ENCODE measurements at regions not wholly inside any gene's neighbourhood (a gene's known extent, or its start where the extent isn't known, plus 50 kb on each side); places are given as distances from the start of the nearest gene placed in this dataset.
A peak's percentile ranks its signal among the peaks of the same experiment; 100 is the strongest.
"Not testable (repeated sequence)": the region's sequence is repeated elsewhere in the genome, so short reads cannot be mapped to it uniquely, and the experiment has no call there.

- no peaks in the 10 kb centered on the region for H3K36me3 Mint-ChIP-seq
- H3K9me3 Mint-ChIP-seq, result peaks cover 5% of the 10 kb centered on the region
- ATAC-seq, result no peak
Measured at GRCh38 chr5:168126606-168127005, 164.8 kb upstream of the WWC1 start.

DNA sequence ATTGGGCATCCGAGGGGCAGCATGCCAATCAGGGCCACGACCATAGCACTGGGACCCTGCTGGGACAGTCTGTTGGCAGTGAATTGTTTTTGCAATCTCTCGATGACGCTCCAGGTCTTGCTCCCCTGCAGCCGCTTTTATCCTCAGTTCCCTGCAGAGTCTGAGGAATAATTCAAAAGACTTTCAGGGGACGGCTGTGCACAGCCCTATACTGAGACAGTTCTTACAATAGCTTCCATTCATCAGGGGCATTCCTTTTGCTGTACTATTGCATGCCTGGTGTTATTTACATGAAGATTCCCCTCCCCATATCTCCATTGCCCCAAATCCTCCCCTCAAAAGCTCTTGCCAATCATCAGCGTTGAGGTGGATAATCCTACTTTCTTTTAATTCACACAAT lies 163.3 kb upstream of the WWC1 start:
- Mint-ChIP-seq H3K4me1 (no peaks in the 10 kb centered on the region), H3K27me3 (no peaks in the 10 kb centered on the region), H3K4me3 (no peak overlapping the region), H3K27ac (no peak overlapping the region), H3K9me3 (peaks cover 5% of the 10 kb centered on the region), H3K36me3 (no peaks in the 10 kb centered on the region)
- ATAC-seq, result no peak

More at GRCh38 chr5:168126606-168127005, 164.8 kb upstream of the WWC1 start:
- H3K27me3 Mint-ChIP-seq, result no peaks in the 10 kb centered on the region
- no peak overlapping the region for H3K4me3 Mint-ChIP-seq
- no peaks in the 10 kb centered on the region for H3K4me1 Mint-ChIP-seq
- no peak overlapping the region for H3K27ac Mint-ChIP-seq

DNA sequence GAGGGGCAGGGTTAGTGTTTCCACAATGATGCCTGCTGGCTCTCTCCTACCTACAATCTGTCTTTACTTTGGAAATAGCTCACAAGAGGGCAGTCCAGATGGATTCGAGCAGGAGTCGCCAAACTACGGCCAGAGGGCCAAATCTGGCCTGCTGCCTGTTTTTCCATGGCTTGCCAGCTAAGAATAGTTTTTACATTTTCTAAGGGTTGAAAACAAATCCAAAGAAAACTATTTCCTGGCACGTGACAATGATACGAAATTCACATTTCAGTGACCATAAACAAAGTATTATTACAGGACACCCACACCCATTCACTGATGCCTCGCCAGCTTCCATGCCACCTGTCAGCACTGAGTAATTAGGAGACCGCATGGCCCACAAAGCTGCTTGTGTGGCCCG lies 162.9 kb upstream of the WWC1 start:
- H3K36me3 Mint-ChIP-seq, result no peaks in the 10 kb centered on the region
- no peak overlapping the region for H3K27ac Mint-ChIP-seq
- no peak overlapping the region for H3K4me3 Mint-ChIP-seq
- peaks cover 5% of the 10 kb centered on the region for H3K9me3 Mint-ChIP-seq
- H3K4me1 Mint-ChIP-seq, result no peaks in the 10 kb centered on the region
- no peak for ATAC-seq
- no peaks in the 10 kb centered on the region for H3K27me3 Mint-ChIP-seq

- H3K36me3 Mint-ChIP-seq, result no peaks in the 10 kb centered on the region
- no peaks in the 10 kb centered on the region for H3K27me3 Mint-ChIP-seq
- H3K27ac Mint-ChIP-seq, result no peak overlapping the region
- no peak for ATAC-seq
- H3K4me1 Mint-ChIP-seq, result no peaks in the 10 kb centered on the region
- H3K9me3 Mint-ChIP-seq, result peaks cover 3% of the 10 kb centered on the region
- H3K4me3 Mint-ChIP-seq, result no peak overlapping the region
Measured at GRCh38 chr5:168131519-168131918, 159.9 kb upstream of the WWC1 start.

GRCh38 chr5:168132241-168132641 lies 159.2 kb upstream of the WWC1 start:
- no peak for ATAC-seq
- Mint-ChIP-seq H3K27ac (no peak overlapping the region), H3K4me1 (no peaks in the 10 kb centered on the region), H3K27me3 (no peaks in the 10 kb centered on the region), H3K4me3 (no peak overlapping the region), H3K36me3 (no peaks in the 10 kb centered on the region), H3K9me3 (peaks cover 2% of the 10 kb centered on the region)

GRCh38 chr5:168135897-168136296 lies 155.5 kb upstream of the WWC1 start:
- Mint-ChIP-seq H3K27ac (no peak overlapping the region), H3K27me3 (no peaks in the 10 kb centered on the region), H3K9me3 (no peaks in the 10 kb centered on the region), H3K4me1 (no peaks in the 10 kb centered on the region), H3K36me3 (no peaks in the 10 kb centered on the region), H3K4me3 (no peak overlapping the region)
- no peak for ATAC-seq

- no peak overlapping the region for H3K4me3 Mint-ChIP-seq
- no peaks in the 10 kb centered on the region for H3K4me1 Mint-ChIP-seq
- H3K27ac Mint-ChIP-seq, result no peak overlapping the region
- ATAC-seq, result peak; percentile 28
- H3K36me3 Mint-ChIP-seq, result no peaks in the 10 kb centered on the region
- H3K27me3 Mint-ChIP-seq, result no peaks in the 10 kb centered on the region
- H3K9me3 Mint-ChIP-seq, result no peaks in the 10 kb centered on the region
Measured at GRCh38 chr5:168136340-168136739, 155.1 kb upstream of the WWC1 start.

GRCh38 chr5:168137265-168137664 lies 154.2 kb upstream of the WWC1 start:
- Mint-ChIP-seq H3K9me3 (no peaks in the 10 kb centered on the region), H3K4me3 (no peak overlapping the region), H3K36me3 (no peaks in the 10 kb centered on the region), H3K27ac (no peak overlapping the region), H3K4me1 (no peaks in the 10 kb centered on the region), H3K27me3 (no peaks in the 10 kb centered on the region)
- no peak for ATAC-seq

DNA sequence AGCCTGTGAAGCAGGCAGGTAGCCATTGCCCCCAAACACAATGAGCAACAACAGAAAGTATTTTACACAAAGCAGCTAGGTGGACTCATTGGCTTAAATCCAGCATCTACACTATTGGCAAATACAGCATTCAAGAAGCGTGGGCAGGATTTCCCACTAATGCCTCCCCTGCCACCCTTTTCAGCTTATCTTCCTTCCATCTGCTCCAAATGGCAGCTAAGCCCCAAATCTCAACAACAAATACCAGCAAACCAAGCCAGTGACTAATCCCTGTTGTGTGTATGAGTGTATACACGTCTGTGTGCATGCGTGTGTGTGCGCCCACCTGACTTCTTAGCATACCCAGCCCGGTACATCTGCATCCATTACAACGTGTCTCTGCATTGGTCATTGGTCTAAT lies 151.2 kb upstream of the WWC1 start:
- Mint-ChIP-seq H3K36me3 (no peaks in the 10 kb centered on the region), H3K4me3 (no peak overlapping the region), H3K4me1 (no peaks in the 10 kb centered on the region), H3K27me3 (no peaks in the 10 kb centered on the region), H3K27ac (no peak overlapping the region), H3K9me3 (no peaks in the 10 kb centered on the region)
- ATAC-seq, result no peak

DNA sequence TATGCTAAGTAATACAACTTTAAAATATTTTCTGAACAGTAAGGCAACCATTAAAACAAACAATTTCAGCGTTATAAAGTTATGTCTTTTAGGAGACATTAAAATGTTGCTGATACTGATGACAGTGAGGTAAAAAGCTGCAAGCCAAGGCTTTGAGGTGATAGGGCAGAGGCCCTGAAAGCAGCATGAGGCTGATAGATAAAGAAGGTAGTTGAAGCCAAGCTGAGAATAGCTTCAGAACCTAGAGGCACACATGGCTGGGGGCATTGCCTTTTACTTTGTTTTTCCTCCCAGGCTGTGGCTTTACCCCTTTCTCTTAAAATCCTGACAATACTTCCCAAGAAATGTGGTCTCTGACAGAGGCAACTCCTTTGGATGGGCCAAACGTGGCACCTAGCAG lies 149.0 kb upstream of the WWC1 start:
- Mint-ChIP-seq H3K36me3 (no peaks in the 10 kb centered on the region), H3K4me1 (no peaks in the 10 kb centered on the region), H3K4me3 (no peak overlapping the region), H3K27me3 (no peaks in the 10 kb centered on the region), H3K9me3 (no peaks in the 10 kb centered on the region), H3K27ac (no peak overlapping the region)
- ATAC-seq, result no peak

- not testable (repeated sequence) for ATAC-seq, H3K4me3 Mint-ChIP-seq, H3K27ac Mint-ChIP-seq, H3K9me3 Mint-ChIP-seq, H3K4me1 Mint-ChIP-seq, H3K36me3 Mint-ChIP-seq, H3K27me3 Mint-ChIP-seq
Measured at GRCh38 chr5:168143521-168143920, 147.9 kb upstream of the WWC1 start.

- no peak for ATAC-seq
- H3K9me3 Mint-ChIP-seq, result no peaks in the 10 kb centered on the region
- H3K4me1 Mint-ChIP-seq, result no peaks in the 10 kb centered on the region
- H3K36me3 Mint-ChIP-seq, result no peaks in the 10 kb centered on the region
- H3K27ac Mint-ChIP-seq, result no peak overlapping the region
- no peak overlapping the region for H3K4me3 Mint-ChIP-seq
- H3K27me3 Mint-ChIP-seq, result peaks cover 11% of the 10 kb centered on the region
Measured at GRCh38 chr5:168147106-168147505, 144.3 kb upstream of the WWC1 start.

DNA sequence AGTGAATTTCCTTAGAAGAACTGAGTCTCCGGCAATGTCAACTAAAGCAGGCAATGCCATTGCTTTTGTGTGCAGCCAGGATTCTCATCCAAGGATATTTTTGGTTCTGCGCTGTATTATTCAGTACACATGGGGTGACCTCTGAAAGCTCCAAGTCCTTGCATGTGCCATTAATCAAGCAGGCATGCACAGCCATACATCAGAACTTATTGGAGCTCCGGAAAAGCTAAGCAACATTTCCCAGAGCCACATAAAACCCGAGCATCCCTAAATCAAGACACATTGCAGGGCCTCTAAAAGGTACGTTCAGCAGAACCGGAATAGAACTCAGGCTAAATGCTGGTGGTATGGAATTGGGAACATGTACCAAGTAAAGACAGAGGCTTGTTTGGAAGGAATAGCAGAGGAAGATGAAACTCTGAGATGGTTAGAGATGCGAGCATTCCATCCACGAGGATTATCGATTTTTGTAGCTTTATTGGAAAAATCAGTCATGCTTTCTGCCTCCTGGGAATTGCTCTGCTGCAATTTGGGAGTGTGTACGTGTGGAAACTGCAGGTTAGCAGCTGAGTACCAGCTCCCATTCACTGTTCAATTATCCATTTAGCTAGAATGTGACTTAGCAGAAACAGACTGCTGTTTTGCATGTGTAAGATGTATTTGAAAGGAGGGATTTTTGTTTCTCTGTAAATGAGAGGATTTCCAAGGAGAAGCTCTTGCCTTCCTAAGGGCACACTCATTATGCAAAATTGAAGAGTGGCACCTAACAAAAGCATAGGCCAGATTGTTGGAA lies 143.7 kb upstream of the WWC1 start:
- Mint-ChIP-seq H3K27me3 (peaks cover 11% of the 10 kb centered on the region), H3K9me3 (no peaks in the 10 kb centered on the region), H3K4me1 (no peaks in the 10 kb centered on the region), H3K27ac (no peak overlapping the region), H3K4me3 (no peak overlapping the region), H3K36me3 (no peaks in the 10 kb centered on the region)
- no peak for ATAC-seq

GRCh38 chr5:168151041-168151440 lies 140.4 kb upstream of the WWC1 start:
- peaks cover 11% of the 10 kb centered on the region for H3K27me3 Mint-ChIP-seq
- ATAC-seq, result no peak

DNA sequence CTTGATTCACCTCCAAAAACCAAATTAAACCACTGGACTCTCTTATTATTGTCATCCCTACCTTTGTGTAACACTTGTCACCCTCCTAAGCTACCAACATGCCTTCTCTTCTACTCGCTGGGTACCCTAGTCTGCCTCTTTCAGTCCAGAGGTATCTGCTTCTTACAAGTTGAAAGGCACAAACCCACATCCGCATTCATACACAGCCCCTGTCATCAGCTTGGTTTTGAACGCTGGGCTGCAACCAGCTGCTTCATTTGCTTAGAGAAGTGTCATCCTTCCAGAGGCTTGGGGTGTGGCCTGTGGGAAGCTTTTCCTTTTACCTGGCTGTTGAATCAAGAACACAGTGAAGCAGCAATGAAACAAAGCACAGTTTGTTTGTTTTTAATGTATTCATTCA lies 138.8 kb upstream of the WWC1 start:
- no peak for ATAC-seq
- Mint-ChIP-seq H3K27me3 (peaks cover 11% of the 10 kb centered on the region), H3K27ac (no peak overlapping the region), H3K4me1 (no peaks in the 10 kb centered on the region), H3K4me3 (no peak overlapping the region), H3K36me3 (no peaks in the 10 kb centered on the region), H3K9me3 (no peaks in the 10 kb centered on the region)

More at GRCh38 chr5:168151041-168151440, 140.4 kb upstream of the WWC1 start:
- H3K36me3 Mint-ChIP-seq, result no peaks in the 10 kb centered on the region
- no peaks in the 10 kb centered on the region for H3K9me3 Mint-ChIP-seq
- no peak overlapping the region for H3K4me3 Mint-ChIP-seq
- no peak overlapping the region for H3K27ac Mint-ChIP-seq
- H3K4me1 Mint-ChIP-seq, result no peaks in the 10 kb centered on the region

DNA sequence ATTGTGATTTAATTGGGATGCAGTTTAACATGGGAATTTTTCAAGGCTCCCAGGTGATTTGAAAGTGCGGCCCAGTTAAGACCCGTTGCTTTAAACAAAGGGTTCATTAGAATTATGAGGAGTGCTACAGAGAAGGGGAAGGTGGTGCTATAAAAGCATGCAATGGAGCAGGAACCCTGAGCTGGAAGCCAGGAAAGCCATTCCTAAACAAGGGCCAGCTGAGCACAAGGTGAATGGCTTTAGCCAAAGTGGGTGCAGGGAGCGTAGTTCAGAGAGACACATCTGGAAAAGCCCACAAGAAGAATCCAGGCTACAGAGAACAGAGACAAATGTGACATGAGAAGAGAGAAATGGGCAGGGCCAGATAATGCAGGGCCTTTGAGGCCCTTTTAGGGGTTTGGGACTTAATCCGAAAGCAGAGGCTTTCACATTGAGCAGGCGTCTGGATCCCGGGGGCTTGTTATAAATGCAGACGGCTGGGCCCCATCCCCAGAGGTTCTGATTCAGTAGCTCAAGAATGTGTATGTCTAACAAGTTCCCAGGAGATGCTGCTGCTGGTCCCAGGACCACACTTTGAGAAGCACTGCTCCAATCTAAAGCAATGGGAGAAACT lies 138.1 kb upstream of the WWC1 start:
- no peak for ATAC-seq
- H3K4me1 Mint-ChIP-seq, result no peaks in the 10 kb centered on the region

More for the DNA sequence above, 138.1 kb upstream of the WWC1 start:
- H3K27me3 Mint-ChIP-seq, result peaks cover 11% of the 10 kb centered on the region
- H3K36me3 Mint-ChIP-seq, result no peaks in the 10 kb centered on the region
- H3K9me3 Mint-ChIP-seq, result no peaks in the 10 kb centered on the region
- H3K4me3 Mint-ChIP-seq, result no peak overlapping the region
- H3K27ac Mint-ChIP-seq, result no peak overlapping the region
